ENCODE measurements at regions not wholly inside any gene's neighbourhood (a gene's known extent, or its start where the extent isn't known, plus 50 kb on each side); places are given as distances from the start of the nearest gene placed in this dataset.

- Histone ChIP-seq H3K4me3 (ENCODE audit: low read depth, low read length) (no peak overlapping the region), H3K36me3 (no peaks in the 10 kb centered on the region), H3K27me3 (ENCODE audit: insufficient read depth, low read depth, severe bottlenecking) (no peaks in the 10 kb centered on the region), H3K27ac (no peak overlapping the region), H3K9me3 (ENCODE audit: severe bottlenecking) (no peaks in the 10 kb centered on the region)
- TF ChIP-seq CTCF (IDR thresholded peaks at IDR 0.05; ENCODE audit: low read depth, low read length) = no peak
- no peak for DNase-seq
Observed at GRCh38 chr13:64377606-64378005, 2852.5 kb downstream of the PCDH9 start.

- no peak for TF ChIP-seq CTCF (IDR thresholded peaks at IDR 0.05; ENCODE audit: low read depth, low read length)
- H3K36me3 ChIP-seq = no peaks in the 10 kb centered on the region
- no peak for DNase-seq
- no peaks in the 10 kb centered on the region for H3K9me3 ChIP-seq (ENCODE audit: severe bottlenecking)
- no peaks in the 10 kb centered on the region for H3K27me3 ChIP-seq (ENCODE audit: insufficient read depth, low read depth, severe bottlenecking)
- no peak overlapping the region for H3K27ac ChIP-seq
- no peak overlapping the region for H3K4me3 ChIP-seq (ENCODE audit: low read depth, low read length)
Observed at GRCh38 chr13:64371461-64371860, 2858.7 kb downstream of the PCDH9 start.

DNA sequence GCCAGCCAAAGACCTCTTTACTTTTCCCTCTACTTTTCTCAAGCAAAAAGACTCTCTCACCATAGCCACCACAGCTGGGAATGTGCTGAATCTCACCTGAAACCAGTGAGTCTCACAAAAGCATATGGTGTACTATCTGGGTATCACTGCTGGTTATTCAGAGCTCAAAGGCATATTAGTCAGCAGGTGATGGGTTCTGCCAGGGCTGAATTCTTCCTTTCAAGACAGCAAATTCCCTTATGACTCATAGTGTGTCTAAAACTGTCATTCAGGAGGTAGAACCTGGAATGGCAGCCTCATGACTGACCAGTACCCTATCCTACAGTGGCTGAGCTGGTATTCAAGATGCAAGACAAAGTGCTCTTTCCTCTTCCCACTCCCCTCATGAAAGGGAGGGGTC lies 2859.1 kb downstream of the PCDH9 start:
- Histone ChIP-seq H3K4me3 (ENCODE audit: low read depth, low read length) (no peak overlapping the region), H3K9me3 (ENCODE audit: severe bottlenecking) (no peaks in the 10 kb centered on the region), H3K36me3 (no peaks in the 10 kb centered on the region), H3K27me3 (ENCODE audit: insufficient read depth, low read depth, severe bottlenecking) (no peaks in the 10 kb centered on the region), H3K27ac (no peak overlapping the region)
- no peak for TF ChIP-seq CTCF (IDR thresholded peaks at IDR 0.05; ENCODE audit: low read depth, low read length)
- no peak for DNase-seq

GRCh38 chr13:64369121-64369520 lies 2861.0 kb downstream of the PCDH9 start:
- no peak for TF ChIP-seq CTCF (IDR thresholded peaks at IDR 0.05; ENCODE audit: low read depth, low read length)
- H3K9me3 ChIP-seq (ENCODE audit: severe bottlenecking) = no peaks in the 10 kb centered on the region
- DNase-seq = no peak
- H3K4me3 ChIP-seq (ENCODE audit: low read depth, low read length) = no peak overlapping the region
- no peaks in the 10 kb centered on the region for H3K36me3 ChIP-seq
- no peak overlapping the region for H3K27ac ChIP-seq
- no peaks in the 10 kb centered on the region for H3K27me3 ChIP-seq (ENCODE audit: insufficient read depth, low read depth, severe bottlenecking)

- no peak overlapping the region for H3K4me3 ChIP-seq (ENCODE audit: low read depth, low read length)
- no peak for TF ChIP-seq CTCF (IDR thresholded peaks at IDR 0.05; ENCODE audit: low read depth, low read length)
- no peak overlapping the region for H3K27ac ChIP-seq
- no peaks in the 10 kb centered on the region for H3K36me3 ChIP-seq
- no peak for DNase-seq
- no peaks in the 10 kb centered on the region for H3K27me3 ChIP-seq (ENCODE audit: insufficient read depth, low read depth, severe bottlenecking)
- H3K9me3 ChIP-seq (ENCODE audit: severe bottlenecking) = no peaks in the 10 kb centered on the region
Observed at GRCh38 chr13:64362564-64362963, 2867.6 kb downstream of the PCDH9 start.

GRCh38 chr13:64347664-64348063 lies 2882.5 kb downstream of the PCDH9 start:
- no peaks in the 10 kb centered on the region for H3K36me3 ChIP-seq
- DNase-seq = no peak
- H3K27me3 ChIP-seq (ENCODE audit: insufficient read depth, low read depth, severe bottlenecking) = no peaks in the 10 kb centered on the region
- TF ChIP-seq CTCF (IDR thresholded peaks at IDR 0.05; ENCODE audit: low read depth, low read length) = no peak
- H3K27ac ChIP-seq = no peak overlapping the region
- no peaks in the 10 kb centered on the region for H3K9me3 ChIP-seq (ENCODE audit: severe bottlenecking)
- no peak overlapping the region for H3K4me3 ChIP-seq (ENCODE audit: low read depth, low read length)
